OCI-LY1 (cell line): ENCODE measurements at regions not wholly inside any gene's neighbourhood (a gene's known extent, or its start where the extent isn't known, plus 50 kb on each side); places are given as distances from the start of the nearest gene placed in this dataset.

Source experiments
- CTCF ChIP-seq: fragments of 200-600 bp; sonication (generic), shearing (Covaris generic); IDR thresholded peaks from 2 replicates; pipeline ENCODE4 v1.5.1; 2017; ENCODE audit warnings: mild to moderate bottlenecking, antibody characterized with exemption, low read length, moderate library complexity, mixed read lengths
- EZH2 ChIP-seq: fragments of 200-600 bp; sonication (generic), shearing (Covaris generic); IDR thresholded peaks from 2 replicates; pipeline ENCODE4 v1.8.0; 2017; ENCODE audit warnings: borderline replicate concordance, mixed run types, mild to moderate bottlenecking, antibody characterized with exemption, low read length, moderate library complexity, mixed read lengths

GRCh38 chr9:84170521-84171141, 169.9 kb downstream of the SLC28A3 start:
- TF ChIP-seq CTCF (no peak), EZH2 (no peak)
